DND-41 (cell line): ENCODE measurements at regions not wholly inside any gene's neighbourhood (a gene's known extent, or its start where the extent isn't known, plus 50 kb on each side); places are given as distances from the start of the nearest gene placed in this dataset.

ENCODE experiments used
- CTCF ChIP-seq: IDR thresholded peaks from 2 replicates; pipeline ENCODE4 v1.5.1; 2012; ENCODE audit warnings: borderline replicate concordance, low read length, moderate library complexity, mild to moderate bottlenecking; ENCODE audit not compliant: poor library complexity, severe bottlenecking; ENCODE audit errors: extremely low read depth
- EZH2 ChIP-seq: IDR thresholded peaks from 3 replicates; pipeline ENCODE4 v1.6.1; 2012; ENCODE audit warnings: borderline replicate concordance, low read depth, mild to moderate bottlenecking, moderate library complexity, low read length, inconsistent platforms; ENCODE audit not compliant: severe bottlenecking

DNA sequence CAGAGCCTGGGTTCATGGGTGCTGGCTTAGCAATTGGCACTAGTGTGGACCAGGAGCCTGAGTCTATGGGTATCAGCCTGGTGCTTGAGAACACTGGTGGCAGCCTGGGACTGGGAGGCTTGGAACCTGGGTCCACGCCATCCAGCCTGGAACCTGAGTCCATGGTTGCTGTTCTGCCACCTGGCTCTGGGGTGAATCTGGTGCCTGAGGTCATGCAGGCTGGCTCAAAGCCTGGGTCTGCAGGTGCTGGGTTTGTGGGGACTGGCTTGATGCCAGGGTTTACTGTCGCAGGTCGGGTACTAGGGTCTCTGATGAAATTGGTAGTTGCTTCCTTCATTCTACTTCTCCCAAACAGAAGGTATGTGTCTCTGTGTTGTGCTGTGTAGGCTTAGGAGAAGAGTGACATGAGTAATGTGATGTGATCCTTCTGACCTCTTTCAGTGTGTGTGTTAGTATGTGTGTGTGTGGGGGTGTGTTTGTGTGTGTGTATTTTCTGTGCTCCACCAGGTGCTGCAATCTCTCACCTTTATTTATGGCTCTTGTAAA, 517.0 kb upstream of the EPHA5 start:
- TF ChIP-seq CTCF = no peak
- no peak for TF ChIP-seq EZH2
